H9 (cell line): ENCODE measurements at regions not wholly inside any gene's neighbourhood (a gene's known extent, or its start where the extent isn't known, plus 50 kb on each side); places are given as distances from the start of the nearest gene placed in this dataset.

ENCODE experiments used
- DNase-seq: peaks from one replicate; pipeline ENCODE4 v3.0.0-alpha.2; 2017
- H2AFZ ChIP-seq: one replicate; pipeline ENCODE4 v1.6.1; 2013; ENCODE audit warnings: mild to moderate bottlenecking, low read length, control low read depth, moderate library complexity
- H2AK5ac ChIP-seq: 2 replicates; pipeline ENCODE4 v1.6.1; 2013; ENCODE audit warnings: low read length, control low read depth, mixed read lengths; ENCODE audit not compliant: insufficient read length
- H2BK120ac ChIP-seq: one replicate; pipeline ENCODE4 v1.6.1; 2013; ENCODE audit warnings: low read depth, mild to moderate bottlenecking, low read length, control low read depth, inconsistent platforms; ENCODE audit not compliant: poor library complexity, severe bottlenecking
- H2BK12ac ChIP-seq: 2 replicates; pipeline ENCODE4 v1.6.1; 2013; ENCODE audit warnings: low read length, control low read depth, mixed read lengths, low read depth; ENCODE audit not compliant: insufficient read length
- H2BK15ac ChIP-seq: 2 replicates; pipeline ENCODE4 v1.6.1; 2013; ENCODE audit warnings: low read depth, low read length, control low read depth
- H2BK20ac ChIP-seq: one replicate; pipeline ENCODE4 v1.6.1; 2013; ENCODE audit warnings: low read depth, mild to moderate bottlenecking, low read length, control low read depth, inconsistent platforms; ENCODE audit not compliant: poor library complexity, severe bottlenecking
- H2BK5ac ChIP-seq: 2 replicates; pipeline ENCODE4 v1.6.1; 2013; ENCODE audit warnings: low read length, control low read depth, mixed read lengths; ENCODE audit not compliant: insufficient read length
- H3K14ac ChIP-seq: 2 replicates; pipeline ENCODE4 v1.6.1; 2013; ENCODE audit warnings: low read length, control low read depth; ENCODE audit not compliant: insufficient read depth
- H3K18ac ChIP-seq: 2 replicates; pipeline ENCODE4 v1.6.1; 2013; ENCODE audit warnings: low read depth, mild to moderate bottlenecking, mixed read lengths, low read length, control low read depth; ENCODE audit not compliant: insufficient read length
- H3K23ac ChIP-seq: 2 replicates; pipeline ENCODE4 v1.6.1; 2013; ENCODE audit warnings: low read length, control low read depth, mixed read lengths, low read depth; ENCODE audit not compliant: insufficient read length
- H3K23me2 ChIP-seq: 2 replicates; pipeline ENCODE4 v1.6.1; 2013; ENCODE audit warnings: low read depth, mild to moderate bottlenecking, mixed read lengths, low read length, control low read depth; ENCODE audit not compliant: insufficient read length, poor library complexity, severe bottlenecking
- H3K27ac ChIP-seq: 2 replicates; pipeline ENCODE4 v1.5.1; 2013; ENCODE audit warnings: low read length, control low read depth, mixed read lengths, low read depth; ENCODE audit not compliant: insufficient read length
- H3K27me3 ChIP-seq: 2 replicates; pipeline ENCODE4 v1.6.1; 2013; ENCODE audit warnings: low read length, control low read depth, inconsistent platforms; ENCODE audit not compliant: insufficient read depth
- H3K4ac ChIP-seq: 2 replicates; pipeline ENCODE4 v1.6.1; 2013; ENCODE audit warnings: low read depth, mild to moderate bottlenecking, control low read depth, inconsistent platforms, low read length, moderate library complexity
- H3K4me1 ChIP-seq: 2 replicates; pipeline ENCODE4 v1.6.1; 2013; ENCODE audit warnings: low read length, control low read depth, inconsistent platforms; ENCODE audit not compliant: insufficient read depth
- H3K4me2 ChIP-seq: 2 replicates; pipeline ENCODE4 v1.6.1; 2013; ENCODE audit warnings: low read length, control low read depth, mixed read lengths; ENCODE audit not compliant: insufficient read length, insufficient read depth
- H3K56ac ChIP-seq: 2 replicates; pipeline ENCODE4 v1.6.1; 2013; ENCODE audit warnings: low read depth, mild to moderate bottlenecking, mixed read lengths, low read length, control low read depth; ENCODE audit not compliant: insufficient read length
- H3K79me1 ChIP-seq: 2 replicates; pipeline ENCODE4 v1.6.1; 2013; ENCODE audit warnings: low read depth, mild to moderate bottlenecking, moderate library complexity, low read length, control low read depth, inconsistent platforms; ENCODE audit not compliant: insufficient read depth, poor library complexity, severe bottlenecking
- H3K79me2 ChIP-seq: 2 replicates; pipeline ENCODE4 v1.6.1; 2013; ENCODE audit warnings: low read length, control low read depth, inconsistent platforms; ENCODE audit not compliant: insufficient read depth
- H3K9ac ChIP-seq: 2 replicates; pipeline ENCODE4 v1.6.1; 2013; ENCODE audit warnings: low read length, control low read depth, mixed read lengths; ENCODE audit not compliant: insufficient read length; ENCODE audit errors: extremely low read depth
- H3K9me3 ChIP-seq: one replicate; pipeline ENCODE4 v1.6.1; 2013; ENCODE audit warnings: low read depth, low read length, inconsistent platforms; ENCODE audit not compliant: control insufficient read depth
- H3T11ph ChIP-seq: one replicate; pipeline ENCODE4 v1.6.1; 2013; ENCODE audit warnings: mild to moderate bottlenecking, low read length, control low read depth, inconsistent platforms
- H4K20me1 ChIP-seq: one replicate; pipeline ENCODE4 v1.6.1; 2013; ENCODE audit not compliant: control insufficient read depth, insufficient read length, insufficient read depth
- H4K5ac ChIP-seq: 2 replicates; pipeline ENCODE4 v1.6.1; 2013; ENCODE audit warnings: low read depth, mild to moderate bottlenecking, mixed read lengths, low read length, control low read depth; ENCODE audit not compliant: insufficient read length
- H4K8ac ChIP-seq: replicated peaks from 2 replicates; pipeline ENCODE4 v1.6.1; 2013; ENCODE audit warnings: low read length, control low read depth, mixed read lengths, low read depth; ENCODE audit not compliant: insufficient read length
- H4K91ac ChIP-seq: 2 replicates; pipeline ENCODE4 v1.6.1; 2013; ENCODE audit warnings: low read depth, mild to moderate bottlenecking, moderate library complexity, mixed read lengths, low read length, control low read depth; ENCODE audit not compliant: insufficient read length
- H3K27ac Mint-ChIP-seq, 3 experiments: 2 replicates in 2 of 3; 3 replicates in 1 of 3; pipeline ENCODE4 v1.8.0; 2020 to 2021; ENCODE audit warnings: mixed read lengths in 3 of 3, mild to moderate bottlenecking in 1 of 3, moderate library complexity in 1 of 3
- H3K27me3 Mint-ChIP-seq: 2 replicates; pipeline ENCODE4 v1.8.0; 2021; ENCODE audit warnings: low read depth, mild to moderate bottlenecking, moderate library complexity, mixed read lengths
- H3K36me3 Mint-ChIP-seq, 3 experiments: 2 replicates in 2 of 3; 3 replicates in 1 of 3; pipeline ENCODE4 v1.8.0; 2020 to 2021; ENCODE audit warnings: low read depth in 3 of 3, mixed read lengths in 3 of 3; ENCODE audit not compliant: insufficient read depth in 1 of 3
- H3K4me1 Mint-ChIP-seq, 2 experiments: 2 replicates each; pipeline ENCODE4 v1.8.0; 2020; ENCODE audit warnings: mixed read lengths in 2 of 2
- H3K4me3 Mint-ChIP-seq, 2 experiments: 2 replicates in 1 of 2; 3 replicates in 1 of 2; pipeline ENCODE4 v1.8.0; 2020 to 2021; ENCODE audit warnings: mild to moderate bottlenecking in 2 of 2, mixed read lengths in 2 of 2, moderate library complexity in 1 of 2
- H3K9me3 Mint-ChIP-seq, 2 experiments: 2 replicates in 1 of 2; 3 replicates in 1 of 2; pipeline ENCODE4 v1.8.0; 2020; ENCODE audit warnings: mild to moderate bottlenecking in 2 of 2, mixed read lengths in 2 of 2, moderate library complexity in 1 of 2
- CTCF ChIP-seq: fragments of 200-600 bp; sonication (generic); conservative IDR thresholded peaks from 3 replicates; pipeline ENCODE4 v1.8.0; 2021; ENCODE audit warnings: antibody characterized with exemption, mild to moderate bottlenecking
- WGBS: extraction: QIAGEN DNeasy Blood & Tissue Kit; methylation state at CpG from one replicate; pipeline ENCODE4 v1.1.7; 2013; ENCODE audit warnings: missing lambda C conversion rate, low lambda C conversion rate, mixed read lengths; ENCODE audit not compliant: insufficient read length; ENCODE audit errors: extremely low coverage; 5-methylcytosine and 5-hydroxymethylcytosine counted together

GRCh38 chr4:137076908-137077307 lies 455.4 kb downstream of the PCDH18 start:
- no peaks in the 10 kb centered on the region for H3K27me3 Mint-ChIP-seq
- H2BK5ac ChIP-seq: no peak overlapping the region
- no peaks in the 10 kb centered on the region for H3K9me3 ChIP-seq
- H2BK15ac ChIP-seq: no peak overlapping the region
- no peak overlapping the region for H4K8ac ChIP-seq
- no peak overlapping the region for H2BK20ac ChIP-seq
- no peak for DNase-seq
- no peak overlapping the region for H3K56ac ChIP-seq
- no peak overlapping the region for H3K9ac ChIP-seq
- no peak for TF ChIP-seq CTCF
- H3K4me3 Mint-ChIP-seq: no peak overlapping the region
- H3K27ac ChIP-seq: no peak overlapping the region
- no peak overlapping the region for H2AK5ac ChIP-seq
- no peak overlapping the region for H2BK12ac ChIP-seq
- no peak overlapping the region for H3K14ac ChIP-seq
- no peak overlapping the region for H4K91ac ChIP-seq
- no peak overlapping the region for H3K27ac Mint-ChIP-seq
- H3K23ac ChIP-seq: no peak overlapping the region
- no peak overlapping the region for H2AFZ ChIP-seq
- no peak overlapping the region for H3K4ac ChIP-seq
- H3K23me2 ChIP-seq: no peaks in the 10 kb centered on the region
- no peak overlapping the region for H3T11ph ChIP-seq
- no peaks in the 10 kb centered on the region for H3K79me2 ChIP-seq
- H3K9me3 Mint-ChIP-seq: peaks cover 9 to 11% of the 10 kb centered on the region in 2 experiments; a peak in 4 of 5 replicates
- H3K4me1 Mint-ChIP-seq: no peaks in the 10 kb centered on the region
- no peak overlapping the region for H4K5ac ChIP-seq
- no peak overlapping the region for H3K18ac ChIP-seq
- H3K36me3 Mint-ChIP-seq: 0 out of 7 replicates have a peak, but pooled peaks cover 0 to 6% (median 0%) of the 10 kb centered on the region in 3 experiments
- no peak overlapping the region for H2BK120ac ChIP-seq
- no CpG with 5 or more reads among the region's 3 CpGs for WGBS
- H3K27me3 ChIP-seq: no peaks in the 10 kb centered on the region
- no peaks in the 10 kb centered on the region for H3K4me1 ChIP-seq
- no peak overlapping the region for H3K4me2 ChIP-seq
- no peaks in the 10 kb centered on the region for H4K20me1 ChIP-seq
- no peaks in the 10 kb centered on the region for H3K79me1 ChIP-seq
